Activated CD4-positive, alpha-beta T cell treated with anti-CD3 and anti-CD28 coated beads, Interleukin-2, amount 50 U/mL, for 4 hours (primary cell): ENCODE measurements at regions not wholly inside any gene's neighbourhood (a gene's known extent, or its start where the extent isn't known, plus 50 kb on each side); places are given as distances from the start of the nearest gene placed in this dataset.

Source experiments
- DNase-seq, 2 experiments: peaks; one replicate each; pipeline ENCODE4 v3.0.0-alpha.2; 2020

DNA sequence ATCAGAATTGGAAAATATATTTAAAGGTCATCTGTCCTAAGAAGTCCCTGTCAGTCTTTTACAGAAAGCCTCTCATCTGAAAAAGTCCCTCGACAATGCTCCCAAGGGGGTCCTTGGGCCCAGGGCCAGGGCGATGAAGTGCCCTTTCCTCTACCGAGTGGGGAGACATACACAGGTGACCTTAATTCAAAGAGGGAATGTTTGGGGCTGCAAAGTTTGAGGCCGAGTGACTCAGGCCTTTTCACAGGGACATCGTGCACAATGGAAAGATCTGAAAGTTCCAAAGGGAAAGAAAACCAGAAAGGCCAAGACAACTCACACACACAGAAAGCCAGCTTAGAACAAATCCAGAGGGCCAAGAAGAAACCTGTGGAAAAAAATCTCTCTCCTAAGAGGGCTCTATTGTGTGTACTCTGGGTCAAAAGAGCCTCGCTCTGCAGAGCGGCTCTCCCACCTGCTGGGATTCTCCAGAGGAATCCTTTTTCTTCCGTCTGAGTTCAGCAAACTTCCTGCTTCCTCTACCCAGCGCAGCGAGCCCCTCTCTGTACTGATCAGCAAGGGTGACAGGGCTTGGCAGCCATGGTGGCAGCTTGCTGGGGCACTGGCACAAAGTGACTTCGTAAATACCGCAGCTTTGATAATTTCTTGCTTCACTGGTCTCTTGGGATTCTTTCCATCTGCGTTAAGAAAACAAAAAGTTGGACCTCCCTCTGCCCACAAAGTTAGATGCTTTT is 259.1 kb downstream of the OPA1 start:
- DNase-seq, result no peak

DNA sequence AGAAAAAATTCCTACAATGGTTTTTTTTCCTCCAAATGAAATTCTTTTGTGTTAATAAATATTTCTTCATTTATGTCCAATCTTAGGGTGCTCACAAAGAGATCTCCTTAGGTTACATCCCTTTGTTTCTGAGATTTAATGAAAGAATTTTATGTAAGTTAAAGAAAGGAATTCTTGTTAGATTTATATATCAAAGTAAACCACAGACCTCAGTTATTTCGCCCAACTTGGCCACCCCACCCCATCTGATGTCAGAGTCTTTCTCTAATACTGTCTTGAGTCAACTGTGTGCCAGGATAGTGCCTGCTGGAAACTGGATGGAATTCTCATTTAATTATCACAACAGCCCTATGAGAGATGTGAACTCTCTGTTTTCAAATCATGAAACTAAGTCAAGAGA is 259.9 kb downstream of the OPA1 start:
- no peak for DNase-seq

GRCh38 chr3:193853511-193854219 is 260.7 kb downstream of the OPA1 start:
- DNase-seq, result no peak

DNA sequence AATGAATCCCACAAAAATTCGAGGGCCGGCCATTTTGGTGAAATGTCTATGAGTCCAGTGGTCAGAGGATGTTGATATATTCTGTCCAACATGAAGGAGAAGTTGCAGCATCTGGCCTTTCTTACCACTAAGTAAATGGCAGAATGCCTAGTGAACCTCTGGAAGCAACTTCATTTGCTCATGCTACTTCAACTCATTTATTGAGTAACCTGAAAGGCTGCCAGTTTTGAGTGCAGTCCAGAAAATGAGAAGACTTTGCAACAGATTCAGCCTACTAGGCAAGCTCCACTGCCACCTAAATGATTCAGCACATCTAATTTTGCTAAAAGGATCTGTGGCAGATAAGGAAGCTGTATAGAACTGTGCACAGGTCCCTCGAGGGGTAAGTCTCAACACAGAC is 265.0 kb downstream of the OPA1 start:
- DNase-seq, result no peak

- DNase-seq, result no peak
Measured at GRCh38 chr3:193859195-193859594, 266.2 kb downstream of the OPA1 start.

GRCh38 chr3:193861012-193861411 is 268.0 kb downstream of the OPA1 start:
- DNase-seq, result no peak

DNA sequence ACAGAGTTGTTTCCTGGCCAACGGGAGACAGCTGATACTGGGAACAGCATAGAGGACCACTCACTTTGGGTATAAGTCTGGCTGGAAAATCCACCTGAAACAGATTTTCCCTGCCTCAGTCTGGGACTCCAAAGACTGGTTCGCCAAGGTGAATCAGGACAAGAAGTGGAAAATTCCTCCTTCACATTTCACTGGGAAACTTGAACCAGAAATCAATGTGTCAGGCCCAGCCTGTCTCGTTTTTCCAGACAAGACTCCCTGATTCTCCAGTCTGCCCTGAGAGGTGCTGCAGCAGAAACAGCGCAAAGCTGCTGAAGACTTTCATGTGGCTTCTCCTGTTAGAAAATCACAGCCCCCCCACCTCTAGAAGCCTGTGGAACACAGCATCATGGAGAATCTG is 269.8 kb downstream of the OPA1 start:
- no peak for DNase-seq

DNA sequence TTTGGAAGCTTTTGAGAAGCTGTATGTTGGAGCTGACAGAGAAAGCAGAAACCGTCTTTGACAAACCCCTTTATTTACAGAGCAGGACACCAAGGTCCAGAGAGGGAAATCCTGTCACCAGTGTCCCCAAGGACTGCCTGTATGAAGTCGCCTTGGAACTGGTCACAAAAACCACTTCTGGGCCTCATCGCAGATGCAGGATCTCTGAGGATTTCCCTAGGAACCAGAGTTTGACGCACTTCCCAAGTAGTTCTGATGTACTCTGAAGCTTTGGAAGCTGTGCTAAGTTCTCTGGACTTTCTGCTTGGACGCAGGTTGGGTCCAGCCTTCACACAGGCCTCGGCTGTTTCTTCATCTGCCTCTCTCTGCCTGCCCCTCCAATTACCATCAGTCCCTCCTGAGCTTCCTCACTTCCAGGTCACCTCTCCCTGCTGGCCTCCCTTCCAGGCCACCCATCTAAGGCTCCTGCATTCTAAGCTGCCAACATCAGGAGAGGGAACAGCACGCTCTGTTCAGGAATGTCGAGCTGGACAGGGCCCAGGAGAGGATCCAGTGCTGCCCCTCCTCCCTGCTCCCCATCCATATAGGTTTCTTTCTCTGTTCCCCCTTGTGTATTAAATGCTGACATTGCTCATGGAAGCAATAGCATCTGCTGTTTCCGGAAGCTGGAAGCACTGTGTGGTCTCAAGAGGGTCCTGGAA is 270.8 kb downstream of the OPA1 start:
- DNase-seq, result no peak

- no peak for DNase-seq
Measured at GRCh38 chr3:193865339-193865738, 270.6 kb upstream of the HES1 start.

DNA sequence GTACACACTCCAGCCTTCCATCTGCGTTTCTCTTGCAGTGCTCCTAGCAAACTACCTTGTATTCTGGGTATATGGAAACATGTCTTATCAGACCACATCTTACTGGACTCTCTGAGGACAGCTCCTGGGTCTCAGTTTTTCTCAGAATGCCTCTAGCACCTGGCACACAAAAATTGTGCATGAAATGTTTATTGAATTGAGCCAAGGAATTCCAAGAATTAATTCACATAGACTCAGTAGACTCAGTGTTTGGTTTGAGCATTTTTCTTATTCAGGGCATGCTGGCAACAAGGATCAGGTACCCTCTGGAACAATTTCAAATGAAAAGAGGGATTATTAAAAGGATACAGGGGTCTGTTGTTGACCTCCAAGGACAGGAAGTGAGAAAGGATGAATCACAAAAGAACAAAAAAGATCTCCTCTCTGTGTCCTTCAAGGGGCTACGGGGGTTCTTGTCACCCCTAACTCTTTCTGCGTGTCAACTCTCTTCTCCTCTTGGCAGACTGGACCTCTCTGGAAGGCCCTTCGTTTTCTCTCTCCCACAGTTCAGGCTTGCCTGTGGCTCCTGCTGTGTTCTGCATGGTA is 270.0 kb upstream of the HES1 start:
- DNase-seq, result no peak

- DNase-seq, result no peak
Measured at GRCh38 chr3:193868590-193868989, 267.4 kb upstream of the HES1 start.

DNA sequence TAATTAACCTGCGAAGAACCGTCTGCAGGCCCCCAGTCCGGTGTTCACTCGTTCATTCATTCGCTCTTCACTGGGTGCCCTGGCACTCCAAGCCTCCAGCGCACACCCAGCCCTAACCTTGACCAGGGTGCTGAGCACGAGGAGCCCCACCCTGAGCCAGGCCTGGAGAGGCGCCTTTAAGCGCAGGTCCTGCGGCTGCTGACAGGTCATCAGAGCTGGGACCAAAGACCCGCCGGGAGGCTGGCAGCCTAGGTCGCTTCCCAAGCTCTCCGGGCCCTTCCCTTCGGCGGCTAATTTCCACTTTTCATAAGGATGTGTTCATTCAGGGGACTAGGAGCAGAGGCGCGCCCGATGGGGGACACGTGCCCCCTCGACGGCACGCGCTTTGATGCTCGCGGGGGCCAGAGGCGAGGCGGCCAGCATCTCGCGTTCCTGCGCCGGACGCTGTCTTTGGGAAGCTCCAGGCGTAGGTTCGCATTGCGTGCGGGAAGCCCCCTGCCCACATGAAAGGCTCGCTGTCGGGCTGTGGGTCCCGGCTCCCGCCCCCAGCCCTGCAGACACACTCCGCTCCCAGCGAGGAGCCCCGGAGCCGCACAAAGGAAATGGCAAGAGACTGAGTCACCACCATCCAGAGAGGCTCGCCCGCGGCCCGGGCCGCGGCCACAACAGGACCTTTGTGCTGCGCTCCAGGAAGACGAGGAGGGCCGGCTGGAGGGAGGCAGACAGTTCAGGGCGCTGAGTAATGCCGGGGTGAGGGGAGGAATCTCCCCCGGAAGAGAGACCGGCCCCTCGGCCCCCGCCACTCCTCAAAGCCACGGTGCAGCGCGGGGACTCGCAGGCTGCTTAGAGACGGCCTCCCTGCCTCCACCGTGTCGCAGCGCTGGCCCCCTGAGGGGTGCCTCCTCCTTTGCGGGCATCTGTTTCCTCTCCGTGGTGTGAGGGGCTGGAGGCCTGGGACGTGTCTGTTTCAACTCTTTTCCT is 266.4 kb upstream of the HES1 start:
- DNase-seq, result no peak

- no peak for DNase-seq
Measured at GRCh38 chr3:193870376-193871219, 265.4 kb upstream of the HES1 start.

DNA sequence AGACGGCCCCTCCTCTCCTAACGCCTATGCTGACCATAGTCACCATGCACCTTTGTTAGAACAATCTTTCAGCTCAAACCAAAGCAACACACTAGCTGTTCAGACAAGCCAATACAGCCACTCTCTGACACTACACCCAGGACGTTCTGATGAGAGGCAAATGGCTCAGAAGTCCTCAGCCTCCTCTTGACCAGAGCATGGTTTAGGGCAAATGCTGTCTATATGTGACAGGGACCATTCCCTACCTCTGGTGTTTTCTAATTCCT is 264.8 kb upstream of the HES1 start:
- no peak for DNase-seq

- no peak for DNase-seq
Measured at GRCh38 chr3:193872265-193872753, 263.6 kb upstream of the HES1 start.

DNA sequence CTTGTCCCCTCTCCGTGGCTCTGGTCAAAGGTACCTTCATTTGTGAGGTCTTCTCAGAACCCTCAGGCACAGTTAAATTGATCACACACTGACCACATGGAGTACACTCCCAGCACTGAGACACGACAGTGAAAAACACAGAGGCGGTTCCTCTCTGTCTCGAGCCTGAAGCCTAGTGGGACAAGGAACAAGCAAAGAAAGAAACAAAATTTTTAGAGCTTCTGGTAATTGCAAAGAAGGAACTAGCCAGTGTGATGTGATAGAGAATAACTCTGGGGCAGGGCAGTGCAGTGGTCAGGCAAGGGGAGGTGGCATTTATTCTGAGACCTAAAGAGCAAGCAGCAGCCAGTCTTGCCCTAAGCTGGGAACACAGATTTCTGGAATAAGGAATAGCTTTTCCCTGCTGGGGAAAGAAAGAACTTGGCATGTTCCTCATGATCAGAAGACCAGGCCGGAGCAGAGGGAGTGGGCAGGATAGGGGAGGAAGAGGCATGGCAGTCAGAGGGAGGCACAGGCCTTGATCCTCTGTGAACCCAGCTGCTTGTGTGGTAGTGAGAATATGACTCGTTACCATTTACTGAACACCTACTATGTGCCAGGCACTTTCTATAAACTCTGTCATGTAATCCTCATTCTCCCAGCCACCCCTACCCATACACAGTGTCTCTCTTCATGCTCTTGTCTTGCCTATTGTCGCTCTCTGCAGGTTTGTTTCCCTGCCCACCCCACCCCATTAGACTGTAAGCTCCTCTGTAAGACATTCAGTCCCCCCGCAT is 262.3 kb upstream of the HES1 start:
- DNase-seq, result no peak

GRCh38 chr3:193874512-193874911 is 261.4 kb upstream of the HES1 start:
- no peak for DNase-seq

DNA sequence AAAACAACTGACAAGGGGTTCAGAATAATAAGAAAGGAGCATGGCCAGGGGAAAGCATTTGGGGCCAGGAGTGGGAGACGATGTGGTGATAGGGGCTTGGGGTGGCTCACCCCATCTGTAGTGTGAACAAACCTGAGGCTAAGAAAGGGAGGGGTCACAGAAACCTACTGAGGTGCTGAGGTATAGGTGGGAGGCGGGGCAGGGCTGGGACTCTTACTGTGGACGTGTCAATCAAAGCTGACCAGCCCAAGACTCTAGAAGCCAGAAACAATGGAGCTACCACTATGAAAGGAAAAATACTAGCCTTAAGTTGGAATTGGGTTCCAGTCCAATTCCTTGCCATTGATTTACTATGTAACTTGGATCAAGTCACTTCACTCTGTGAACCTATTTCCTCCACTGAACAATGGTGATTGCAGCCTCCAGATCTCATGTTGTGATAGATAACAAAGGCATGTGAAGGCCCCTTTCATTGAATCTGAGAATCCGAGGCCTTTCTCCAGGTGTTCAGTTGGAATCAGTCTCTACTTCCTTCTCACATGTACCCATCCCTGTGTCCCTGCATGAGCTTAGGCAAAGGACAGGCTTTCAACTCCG is 260.9 kb upstream of the HES1 start:
- no peak for DNase-seq

DNA sequence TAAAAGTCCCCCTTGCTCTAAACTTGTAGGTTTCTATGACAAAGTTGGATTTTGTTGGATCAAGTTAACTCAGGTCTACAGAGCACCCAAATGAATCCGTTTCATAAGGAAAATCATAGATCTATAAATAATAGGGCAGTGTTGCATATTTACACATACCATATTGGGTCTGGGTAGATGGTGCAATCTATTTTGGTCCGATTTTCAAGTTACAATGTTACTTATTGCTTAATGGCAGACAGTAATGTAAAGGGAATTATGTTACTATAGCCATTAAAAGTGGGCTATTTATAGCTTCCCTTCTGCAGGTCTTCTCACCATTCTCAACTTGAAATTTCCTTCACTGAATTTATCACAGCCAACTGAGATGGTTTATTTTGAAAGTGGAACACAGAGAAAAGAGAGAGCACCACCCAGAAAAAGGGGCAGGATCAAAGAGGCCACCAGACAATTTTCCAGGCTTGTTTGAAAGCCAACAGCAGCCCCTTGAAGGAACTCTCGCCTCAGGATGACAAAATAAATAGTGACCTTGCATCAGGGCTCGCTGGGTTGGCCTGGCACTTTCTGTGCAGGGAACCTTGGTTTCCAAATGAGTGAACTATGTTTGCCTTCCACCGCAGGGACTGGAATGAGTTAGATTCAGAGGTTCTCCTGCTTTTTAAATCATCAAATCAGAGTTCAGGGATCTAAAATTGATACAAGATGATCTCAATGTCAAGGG is 260.2 kb upstream of the HES1 start:
- no peak for DNase-seq
